ENCODE measurements at regions not wholly inside any gene's neighbourhood (a gene's known extent, or its start where the extent isn't known, plus 50 kb on each side); places are given as distances from the start of the nearest gene placed in this dataset.

GRCh38 chr18:69209761-69210160 lies 190.9 kb upstream of the DOK6 start:
- no peak overlapping the region for H3K23ac ChIP-seq (ENCODE audit: low read depth, low read length)
- DNase-seq (no peak), ATAC-seq (ENCODE audit: low read depth) (no peak)
- H4K20me1 ChIP-seq (ENCODE audit: insufficient read depth, low read length), result no peaks in the 10 kb centered on the region
- H4K5ac ChIP-seq (ENCODE audit: low read depth, low read length), result no peak overlapping the region
- H3K4ac ChIP-seq (ENCODE audit: low read depth, low read length), result no peak overlapping the region
- no TSS peak for BruUV-seq (replicated peaks)
- H2AFZ ChIP-seq (replicated peaks; ENCODE audit: low read length, poor library complexity), result no peak overlapping the region
- H3K9me1 ChIP-seq (ENCODE audit: insufficient read depth, low read length), result no peaks in the 10 kb centered on the region
- CTCF ChIA-PET, result interaction anchor here (1.0 kb wide), 1 partner anchor 13 kb away, joined by 4 read pairs; no protein-coding TSS in a partner anchor
- no peak overlapping the region for H2AK9ac ChIP-seq (replicated peaks; ENCODE audit: low read depth, low read length, poor library complexity)
- dilution Hi-C loops (cut with HindIII; ENCODE audit: low sequenced_read_pairs, unreplicated experiment), result no loop called here
- H3K56ac ChIP-seq (ENCODE audit: extremely low read depth, insufficient read depth, low read length), result no peak overlapping the region
- H3K36me3 ChIP-seq (ENCODE audit: control insufficient read depth, insufficient read depth, low read length), result no peaks in the 10 kb centered on the region
- H3K14ac ChIP-seq (replicated peaks; ENCODE audit: low read depth, low read length), result no peak overlapping the region
- no peak overlapping the region for H4K91ac ChIP-seq (ENCODE audit: insufficient read depth, low read depth, low read length)
- H3K79me1 ChIP-seq (ENCODE audit: low read depth in 1 of 2, low read length in 2 of 2), result no peaks in the 10 kb centered on the region
- no peak overlapping the region for H2BK15ac ChIP-seq (ENCODE audit: low read depth, low read length)
- no peak overlapping the region for H3K18ac ChIP-seq (ENCODE audit: low read depth, low read length)
- H3K4me1 ChIP-seq (ENCODE audit: control insufficient read depth, insufficient read depth, low read length), result no peaks in the 10 kb centered on the region
- intact Hi-C loops (cut with micrococcal nuclease), result loop anchor here (5.0 kb wide), 1 partner anchor 178 kb away; no protein-coding TSS in a partner anchor
- no peak overlapping the region for H2BK120ac ChIP-seq (ENCODE audit: low read depth, low read length)
- H3K27ac ChIP-seq (ENCODE audit: insufficient read depth, low read length), result no peak overlapping the region
- no peak overlapping the region for H3K4me2 ChIP-seq (ENCODE audit: low read depth, low read length)
- no peaks in the 10 kb centered on the region for H3K9me3 ChIP-seq (ENCODE audit: control insufficient read depth, insufficient read depth, low read length)
- no peak overlapping the region for H3K9ac ChIP-seq (ENCODE audit: low read depth, low read length)
- H3K27me3 ChIP-seq (ENCODE audit: control insufficient read depth, insufficient read depth, low read length), result no peaks in the 10 kb centered on the region
- H2BK5ac ChIP-seq (ENCODE audit: low read depth, low read length, poor library complexity, severe bottlenecking), result no peak overlapping the region
- H2AK5ac ChIP-seq (ENCODE audit: low read depth, low read length), result no peak overlapping the region
- in situ Hi-C loops (cut with MboI; ENCODE audit: low sequenced_read_pairs), result no loop called here
- TF ChIP-seq NFE2L2 (IDR thresholded peaks at IDR 0.05; ENCODE audit: low read depth, low read length) (no peak), CHD1 (IDR thresholded peaks at IDR 0.05; ENCODE audit: low read depth, low read length) (no peak), RCOR1 (IDR thresholded peaks at IDR 0.05; ENCODE audit: insufficient replicate concordance, low read length) (no peak), FOS (IDR thresholded peaks at IDR 0.05; ENCODE audit: low read depth, low read length) (no peak), MXI1 (IDR thresholded peaks at IDR 0.05; ENCODE audit: borderline replicate concordance, low read depth, low read length) (no peak), BHLHE40 (IDR thresholded peaks at IDR 0.05; ENCODE audit: low read depth, low read length) (no peak), POLR2A (IDR thresholded peaks at IDR 0.05; ENCODE audit: low read depth, low read length) (no peak), RFX5 (IDR thresholded peaks at IDR 0.05; ENCODE audit: low read depth, low read length) (no peak), MAZ (IDR thresholded peaks at IDR 0.05; ENCODE audit: borderline replicate concordance, low read depth, low read length) (no peak), RAD21 (IDR thresholded peaks at IDR 0.05; ENCODE audit: low read length) (no peak), CEBPB (IDR thresholded peaks at IDR 0.05; ENCODE audit: low read depth, low read length) (no peak), USF2 (IDR thresholded peaks at IDR 0.05; ENCODE audit: low read depth, low read length) (no peak), SMC3 (IDR thresholded peaks at IDR 0.05; ENCODE audit: low read depth, low read length) (no peak), MAFK (IDR thresholded peaks at IDR 0.05; ENCODE audit: low read depth, low read length) (no peak)
- TF ChIP-seq, protein P1, sequence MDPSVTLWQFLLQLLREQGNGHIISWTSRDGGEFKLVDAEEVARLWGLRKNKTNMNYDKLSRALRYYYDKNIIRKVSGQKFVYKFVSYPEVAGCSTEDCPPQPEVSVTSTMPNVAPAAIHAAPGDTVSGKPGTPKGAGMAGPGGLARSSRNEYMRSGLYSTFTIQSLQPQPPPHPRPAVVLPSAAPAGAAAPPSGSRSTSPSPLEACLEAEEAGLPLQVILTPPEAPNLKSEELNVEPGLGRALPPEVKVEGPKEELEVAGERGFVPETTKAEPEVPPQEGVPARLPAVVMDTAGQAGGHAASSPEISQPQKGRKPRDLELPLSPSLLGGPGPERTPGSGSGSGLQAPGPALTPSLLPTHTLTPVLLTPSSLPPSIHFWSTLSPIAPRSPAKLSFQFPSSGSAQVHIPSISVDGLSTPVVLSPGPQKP (IDR thresholded peaks at IDR 0.05; ENCODE audit: borderline replicate concordance, low read depth, low read length), result no peak
- TF ChIP-seq, protein P2, sequence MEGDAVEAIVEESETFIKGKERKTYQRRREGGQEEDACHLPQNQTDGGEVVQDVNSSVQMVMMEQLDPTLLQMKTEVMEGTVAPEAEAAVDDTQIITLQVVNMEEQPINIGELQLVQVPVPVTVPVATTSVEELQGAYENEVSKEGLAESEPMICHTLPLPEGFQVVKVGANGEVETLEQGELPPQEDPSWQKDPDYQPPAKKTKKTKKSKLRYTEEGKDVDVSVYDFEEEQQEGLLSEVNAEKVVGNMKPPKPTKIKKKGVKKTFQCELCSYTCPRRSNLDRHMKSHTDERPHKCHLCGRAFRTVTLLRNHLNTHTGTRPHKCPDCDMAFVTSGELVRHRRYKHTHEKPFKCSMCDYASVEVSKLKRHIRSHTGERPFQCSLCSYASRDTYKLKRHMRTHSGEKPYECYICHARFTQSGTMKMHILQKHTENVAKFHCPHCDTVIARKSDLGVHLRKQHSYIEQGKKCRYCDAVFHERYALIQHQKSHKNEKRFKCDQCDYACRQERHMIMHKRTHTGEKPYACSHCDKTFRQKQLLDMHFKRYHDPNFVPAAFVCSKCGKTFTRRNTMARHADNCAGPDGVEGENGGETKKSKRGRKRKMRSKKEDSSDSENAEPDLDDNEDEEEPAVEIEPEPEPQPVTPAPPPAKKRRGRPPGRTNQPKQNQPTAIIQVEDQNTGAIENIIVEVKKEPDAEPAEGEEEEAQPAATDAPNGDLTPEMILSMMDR (conservative IDR thresholded peaks at IDR 0.05; ENCODE audit: low read depth, low read length), result no peak
- H2BK20ac ChIP-seq (ENCODE audit: low read depth, low read length), result no peak overlapping the region
- no peak overlapping the region for H4K8ac ChIP-seq (ENCODE audit: low read depth in 2 of 2, low read length in 2 of 2)
- POLR2A ChIA-PET (ENCODE audit: unreplicated experiment), result no interaction called here
- H3K4me3 ChIP-seq (ENCODE audit: insufficient read depth, low read depth, low read length), result no peak overlapping the region
